Gastrocnemius medialis (tissue), 4 donors: ENCODE measurements at regions not wholly inside any gene's neighbourhood (a gene's known extent, or its start where the extent isn't known, plus 50 kb on each side); places are given as distances from the start of the nearest gene placed in this dataset.
A peak's percentile ranks its signal among the peaks of the same experiment; 100 is the strongest.

ENCODE experiments used
- ATAC-seq, 2 donors: fragments of 150-250 bp; one replicate each; pipeline ENCODE4 v1.9.1; 2016
- DNase-seq, 2 donors: peaks; one replicate each; pipeline ENCODE4 v3.0.0-alpha.2; 2019
- H3K27ac ChIP-seq, 4 donors: fragments of 200-600 bp; sonication (generic); 1 replicate in 1 of 4; 2 replicates in 3 of 4; pipeline ENCODE4 v1.5.1; 2016 to 2018; ENCODE audit warnings: mild to moderate bottlenecking in 2 of 4, moderate library complexity in 1 of 4
- H3K27me3 ChIP-seq, 3 donors: fragments of 200-600 bp; sonication (generic) in 2 of 3; 1 replicate in 1 of 3; 2 replicates in 2 of 3; pipeline versions ENCODE4 v1.5.1 to v1.6.0; 2016 to 2019; ENCODE audit warnings: mild to moderate bottlenecking in 1 of 3, moderate library complexity in 1 of 3
- H3K36me3 ChIP-seq, 2 donors: fragments of 200-600 bp; sonication (generic) in 1 of 2; one replicate each; pipeline ENCODE4 v1.5.1; 2017 to 2018
- H3K4me1 ChIP-seq, 2 donors: fragments of 200-600 bp; sonication (generic) in 1 of 2; one replicate each; pipeline ENCODE4 v1.5.1; 2016 to 2017; ENCODE audit warnings: mild to moderate bottlenecking in 2 of 2
- H3K4me3 ChIP-seq, 4 donors: fragments of 200-600 bp; sonication (generic) in 3 of 4; 1 replicate in 1 of 4; 2 replicates in 3 of 4; pipeline ENCODE4 v1.5.1; 2016 to 2019; ENCODE audit warnings: mild to moderate bottlenecking in 2 of 4
- H3K9me3 ChIP-seq, 3 donors: fragments of 200-600 bp; sonication (generic) in 2 of 3; 1 replicate in 1 of 3; 2 replicates in 2 of 3; pipeline ENCODE4 v1.5.1; 2016 to 2019
- CTCF ChIP-seq, 5 experiments: fragments of 450-650 bp in 3 of 5; fragments of 200-600 bp in 2 of 5; sonication (generic) in 2 of 5; IDR thresholded peaks in 4 of 5; conservative IDR thresholded peaks in 1 of 5; 1 replicate in 4 of 5; 2 replicates in 1 of 5; pipeline ENCODE4 v1.5.1; 2016 to 2019; ENCODE audit warnings: antibody characterized with exemption in 5 of 5, mild to moderate bottlenecking in 3 of 5, moderate library complexity in 3 of 5
- POLR2A ChIP-seq, 2 donors: fragments of 450-650 bp; IDR thresholded peaks; one replicate each; pipeline ENCODE4 v1.6.1; 2017; ENCODE audit warnings: antibody characterized with exemption in 2 of 2, mild to moderate bottlenecking in 2 of 2, moderate library complexity in 2 of 2
- in situ Hi-C, 4 donors: fragments of 200-750 bp; cut with MboI; loops; one replicate each; pipeline versions ENCODE4 v1.15.0 to v1.8.0; 2017; ENCODE audit warnings: low sequenced_read_pairs in 4 of 4
- intact Hi-C: fragments of 100-400 bp; cut with DNase I; formaldehyde crosslinking; loops from one replicate; pipeline ENCODE4 v1.15.1; 2023; ENCODE audit warnings: low total_unique reads

DNA sequence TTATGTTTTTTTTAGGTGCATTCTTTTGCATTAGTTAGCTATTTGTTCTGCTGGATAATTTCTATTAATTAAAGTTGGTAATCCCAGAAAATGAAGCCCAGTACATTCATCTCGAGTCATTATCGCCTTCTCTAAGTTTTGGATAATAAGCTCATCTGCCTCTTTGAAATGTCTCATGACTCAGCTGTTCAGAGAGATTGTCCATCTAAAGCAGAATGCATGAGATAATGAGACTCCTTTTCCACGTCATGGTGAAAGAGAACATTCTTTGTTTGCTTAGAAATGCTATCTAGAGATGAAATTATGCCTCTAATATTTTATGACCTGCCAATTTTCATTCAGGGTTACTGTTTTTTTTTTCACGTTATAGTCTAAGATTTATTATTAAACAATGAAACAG lies 374.7 kb upstream of the GOLIM4 start:
- Histone ChIP-seq H3K27ac (no peak overlapping the region), H3K27me3 (no peaks in the 10 kb centered on the region), H3K4me1 (no peaks in the 10 kb centered on the region), H3K9me3 (no peaks in the 10 kb centered on the region), H3K36me3 (no peaks in the 10 kb centered on the region), H3K4me3 (no peak overlapping the region)
- DNase-seq (no peak), ATAC-seq (no peak)
- in situ Hi-C loops (loop anchor here in 1 of 4 donors (25.0 kb wide), 1 partner anchor 258 kb away; no protein-coding TSS in a partner anchor), intact Hi-C loops (no loop called here)
- TF ChIP-seq POLR2A (IDR thresholded peaks at IDR 0.05) (no peak), CTCF (IDR thresholded peaks at IDR 0.05 in 4 of 5, conservative IDR thresholded peaks at IDR 0.05 in 1 of 5) (no peak)

DNA sequence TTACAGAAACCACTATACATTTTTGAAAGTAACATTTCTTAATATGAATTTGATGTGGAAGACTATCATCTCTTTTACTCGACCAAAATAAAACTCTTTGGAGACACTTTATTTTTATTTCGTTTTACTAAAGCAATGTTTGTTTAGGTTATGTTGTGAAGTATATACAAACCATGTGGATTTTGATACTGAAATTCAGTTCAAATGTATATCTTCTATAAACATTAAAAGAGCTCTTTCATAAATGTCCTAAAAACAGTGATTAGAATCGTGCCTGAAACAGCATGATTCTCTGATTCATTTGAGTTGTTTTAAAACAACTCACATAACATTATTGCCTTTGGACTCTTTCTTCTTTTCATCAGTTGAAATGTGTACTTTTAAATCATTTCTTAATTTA lies 373.7 kb upstream of the GOLIM4 start:
- TF ChIP-seq POLR2A (IDR thresholded peaks at IDR 0.05) (no peak), CTCF (IDR thresholded peaks at IDR 0.05 in 4 of 5, conservative IDR thresholded peaks at IDR 0.05 in 1 of 5) (no peak)
- DNase-seq = no peak
- Histone ChIP-seq H3K27me3 (no peaks in the 10 kb centered on the region), H3K4me3 (no peak overlapping the region), H3K27ac (no peak overlapping the region), H3K36me3 (no peaks in the 10 kb centered on the region), H3K4me1 (no peaks in the 10 kb centered on the region), H3K9me3 (no peaks in the 10 kb centered on the region)
- no peak for ATAC-seq
- intact Hi-C loops = loop anchor here (5.0 kb wide), 1 partner anchor 257 kb away; no protein-coding TSS in a partner anchor
- in situ Hi-C loops = loop anchor here in 1 of 4 donors (25.0 kb wide), 1 partner anchor 257 kb away; no protein-coding TSS in a partner anchor

DNA sequence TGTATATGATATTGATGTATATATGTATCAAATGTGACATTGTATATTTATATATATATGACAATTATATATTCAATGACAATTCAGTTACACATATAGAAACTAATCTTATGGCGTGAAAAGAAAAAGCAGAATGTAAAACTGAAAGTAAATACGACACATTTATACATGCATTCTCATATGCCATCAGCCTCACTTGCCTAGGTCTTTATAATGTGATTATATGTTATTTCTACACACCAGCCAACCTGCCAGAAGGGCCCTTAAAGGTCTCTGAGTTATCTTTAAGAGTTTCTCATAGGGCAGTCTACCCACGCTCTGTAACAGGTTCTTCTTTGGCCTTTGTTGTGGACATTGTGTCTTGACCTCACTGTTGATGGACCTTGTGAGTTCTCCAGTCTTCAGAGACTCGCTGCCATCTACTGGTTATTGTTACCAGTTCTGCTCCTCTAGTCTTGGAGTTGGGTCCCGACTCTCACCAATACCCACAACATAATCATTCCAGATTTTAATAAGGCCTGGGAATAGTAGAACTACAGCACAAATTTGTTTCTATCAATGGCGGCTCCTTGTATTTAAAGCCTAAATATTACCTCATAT lies 371.5 kb upstream of the GOLIM4 start:
- Histone ChIP-seq H3K27me3 (no peaks in the 10 kb centered on the region), H3K27ac (no peak overlapping the region), H3K4me1 (no peaks in the 10 kb centered on the region), H3K36me3 (no peaks in the 10 kb centered on the region), H3K9me3 (no peaks in the 10 kb centered on the region), H3K4me3 (no peak overlapping the region)
- intact Hi-C loops = loop anchor here (5.0 kb wide), 1 partner anchor 255 kb away; no protein-coding TSS in a partner anchor
- DNase-seq = no peak
- peak in 1 of 5 experiments; percentile 17 for TF ChIP-seq CTCF (IDR thresholded peaks at IDR 0.05 in 4 of 5, conservative IDR thresholded peaks at IDR 0.05 in 1 of 5)
- no peak for TF ChIP-seq POLR2A (IDR thresholded peaks at IDR 0.05)
- in situ Hi-C loops = loop anchor here in 1 of 4 donors (25.0 kb wide), 1 partner anchor 255 kb away; no protein-coding TSS in a partner anchor
- ATAC-seq = no peak

GRCh38 chr3:168461793-168462192 lies 366.1 kb upstream of the GOLIM4 start:
- intact Hi-C loops = no loop called here
- Histone ChIP-seq H3K27ac (no peak overlapping the region), H3K9me3 (peaks cover 0 to 5% (median 0%) of the 10 kb centered on the region in 3 donors), H3K4me3 (no peak overlapping the region), H3K36me3 (no peaks in the 10 kb centered on the region), H3K4me1 (no peaks in the 10 kb centered on the region), H3K27me3 (no peaks in the 10 kb centered on the region)
- DNase-seq = no peak
- ATAC-seq = no peak
- in situ Hi-C loops = loop anchor here in 1 of 4 donors (25.0 kb wide), 1 partner anchor 249 kb away; no protein-coding TSS in a partner anchor
- TF ChIP-seq CTCF (IDR thresholded peaks at IDR 0.05 in 4 of 5, conservative IDR thresholded peaks at IDR 0.05 in 1 of 5) (no peak), POLR2A (IDR thresholded peaks at IDR 0.05) (no peak)
